Activated CD8-positive, alpha-beta T cell treated with anti-CD3 and anti-CD28 coated beads for 36 hours (primary cell): ENCODE measurements at regions not wholly inside any gene's neighbourhood (a gene's known extent, or its start where the extent isn't known, plus 50 kb on each side); places are given as distances from the start of the nearest gene placed in this dataset.

ENCODE experiments used
- ATAC-seq: fragments of 200-7000 bp; cut with Tn5 transposase; one replicate; pipeline ENCODE4 v1.10.0; 2021; ENCODE audit warnings: mild to moderate bottlenecking, moderate library complexity
- CTCF ChIA-PET: fragments of 350-600 bp; sonication (Branson Sonifier 250); formaldehyde crosslinking; loops from one replicate; lab custom pipeline; 2021; ENCODE audit warnings: antibody characterized with exemption; lab: Charles Lee
- POLR2A ChIA-PET: fragments of 350-600 bp; sonication (Branson Sonifier 250); formaldehyde crosslinking; loops from one replicate; lab custom pipeline; 2021; ENCODE audit warnings: antibody characterized with exemption; lab: Charles Lee
- DNase-seq: peaks from one replicate; pipeline ENCODE4 v3.0.0-alpha.2; 2020
- H3K27ac Mint-ChIP-seq: one replicate; pipeline ENCODE4 v1.8.0; 2021; ENCODE audit warnings: mild to moderate bottlenecking, mixed read lengths
- H3K27me3 Mint-ChIP-seq: one replicate; pipeline ENCODE4 v1.8.0; 2021; ENCODE audit warnings: mixed read lengths
- H3K36me3 Mint-ChIP-seq: one replicate; pipeline ENCODE4 v1.8.0; 2021; ENCODE audit warnings: low read depth, mixed read lengths
- H3K4me1 Mint-ChIP-seq: one replicate; pipeline ENCODE4 v1.8.0; 2021; ENCODE audit warnings: low read depth, mixed read lengths
- H3K4me3 Mint-ChIP-seq: one replicate; pipeline ENCODE4 v1.8.0; 2021; ENCODE audit warnings: mild to moderate bottlenecking, moderate library complexity, mixed read lengths
- H3K9me3 Mint-ChIP-seq: one replicate; pipeline ENCODE4 v1.8.0; 2021; ENCODE audit warnings: mixed read lengths
- intact Hi-C: fragments of 100-400 bp; cut with micrococcal nuclease; formaldehyde crosslinking; loops from one replicate; pipeline ENCODE4 v1.10.0; 2022
- TF ChIP-seq, protein P1 (sequence below): fragments of 200-600 bp; IDR thresholded peaks from one replicate; pipeline ENCODE4 v1.8.0; 2022; ENCODE audit warnings: antibody characterized with exemption, mild to moderate bottlenecking

DNA sequence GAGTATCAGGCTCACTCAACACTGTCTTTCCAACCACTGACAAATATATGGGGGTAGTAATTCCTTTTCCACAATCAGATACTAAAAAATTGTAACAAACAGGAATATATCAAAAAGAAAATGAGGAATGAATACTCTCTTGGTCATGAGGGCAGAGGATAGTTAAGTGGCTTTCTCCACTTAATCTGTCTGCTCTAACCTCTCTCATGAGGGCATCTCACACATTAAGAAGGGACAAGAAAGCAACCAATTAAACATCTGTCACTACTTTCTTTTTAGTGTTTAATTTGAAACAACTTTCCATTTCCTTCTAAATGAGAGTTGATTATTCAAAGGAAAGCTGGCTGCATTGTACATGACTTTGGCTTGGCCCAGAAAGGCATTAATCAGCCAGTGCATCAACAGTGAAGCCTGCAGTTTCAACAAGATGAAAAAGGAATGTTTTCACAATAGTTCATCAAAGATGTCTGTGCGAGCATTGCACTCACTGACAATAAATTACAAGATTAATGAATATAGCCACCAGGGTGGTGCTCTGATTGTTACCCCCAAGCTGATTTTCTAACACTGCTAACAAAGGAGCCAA is 142.0 kb downstream of the SEC23A start:
- no peak for ATAC-seq
- DNase-seq = no peak
- no peaks in the 10 kb centered on the region for H3K4me1 Mint-ChIP-seq
- intact Hi-C loops = no loop called here
- H3K27ac Mint-ChIP-seq = no peak overlapping the region
- H3K4me3 Mint-ChIP-seq = no peak overlapping the region
- ChIA-PET POLR2A (no interaction called here), CTCF (interaction anchor here (0.8 kb wide), 1 partner anchor 12 kb away, joined by 3 read pairs; no protein-coding TSS in a partner anchor)
- H3K9me3 Mint-ChIP-seq = no peaks in the 10 kb centered on the region
- TF ChIP-seq, protein P1, sequence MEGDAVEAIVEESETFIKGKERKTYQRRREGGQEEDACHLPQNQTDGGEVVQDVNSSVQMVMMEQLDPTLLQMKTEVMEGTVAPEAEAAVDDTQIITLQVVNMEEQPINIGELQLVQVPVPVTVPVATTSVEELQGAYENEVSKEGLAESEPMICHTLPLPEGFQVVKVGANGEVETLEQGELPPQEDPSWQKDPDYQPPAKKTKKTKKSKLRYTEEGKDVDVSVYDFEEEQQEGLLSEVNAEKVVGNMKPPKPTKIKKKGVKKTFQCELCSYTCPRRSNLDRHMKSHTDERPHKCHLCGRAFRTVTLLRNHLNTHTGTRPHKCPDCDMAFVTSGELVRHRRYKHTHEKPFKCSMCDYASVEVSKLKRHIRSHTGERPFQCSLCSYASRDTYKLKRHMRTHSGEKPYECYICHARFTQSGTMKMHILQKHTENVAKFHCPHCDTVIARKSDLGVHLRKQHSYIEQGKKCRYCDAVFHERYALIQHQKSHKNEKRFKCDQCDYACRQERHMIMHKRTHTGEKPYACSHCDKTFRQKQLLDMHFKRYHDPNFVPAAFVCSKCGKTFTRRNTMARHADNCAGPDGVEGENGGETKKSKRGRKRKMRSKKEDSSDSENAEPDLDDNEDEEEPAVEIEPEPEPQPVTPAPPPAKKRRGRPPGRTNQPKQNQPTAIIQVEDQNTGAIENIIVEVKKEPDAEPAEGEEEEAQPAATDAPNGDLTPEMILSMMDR = no peak
- no peaks in the 10 kb centered on the region for H3K27me3 Mint-ChIP-seq
- no peaks in the 10 kb centered on the region for H3K36me3 Mint-ChIP-seq

DNA sequence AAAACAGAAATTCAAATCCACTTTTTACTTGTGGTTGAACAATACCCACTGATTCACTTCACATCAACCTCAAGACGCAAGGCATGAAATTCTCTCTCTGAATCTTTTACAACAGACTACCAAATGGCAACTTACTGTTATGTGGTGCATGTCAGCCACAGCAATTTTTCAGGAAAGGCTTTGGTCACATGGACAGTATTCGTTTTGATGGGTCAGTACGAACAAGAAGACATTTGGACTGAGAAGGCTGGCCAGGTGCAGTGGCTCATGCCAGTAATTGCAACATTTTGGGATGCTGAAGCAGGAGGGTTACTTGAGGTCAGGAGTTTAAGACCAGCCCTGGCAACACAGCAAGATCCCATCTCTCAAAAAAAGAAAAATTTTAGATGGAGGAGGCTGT is 144.0 kb downstream of the SEC23A start:
- intact Hi-C loops = no loop called here
- DNase-seq = no peak
- no peak overlapping the region for H3K4me3 Mint-ChIP-seq
- no peaks in the 10 kb centered on the region for H3K36me3 Mint-ChIP-seq
- TF ChIP-seq, protein P1 = no peak
- POLR2A ChIA-PET = no interaction called here
- H3K4me1 Mint-ChIP-seq = no peaks in the 10 kb centered on the region
- H3K9me3 Mint-ChIP-seq = no peaks in the 10 kb centered on the region
- no peak overlapping the region for H3K27ac Mint-ChIP-seq
- peaks cover 5% of the 10 kb centered on the region for H3K27me3 Mint-ChIP-seq
- CTCF ChIA-PET = no interaction called here
- ATAC-seq = no peak

GRCh38 chr14:38958589-38958988 is 144.4 kb downstream of the SEC23A start:
- Mint-ChIP-seq H3K27ac (no peak overlapping the region), H3K4me1 (no peaks in the 10 kb centered on the region), H3K27me3 (peaks cover 5% of the 10 kb centered on the region), H3K36me3 (no peaks in the 10 kb centered on the region), H3K4me3 (no peak overlapping the region), H3K9me3 (no peaks in the 10 kb centered on the region)
- POLR2A ChIA-PET = no interaction called here
- CTCF ChIA-PET = no interaction called here
- ATAC-seq (no peak), DNase-seq (no peak)
- intact Hi-C loops = no loop called here
- TF ChIP-seq, protein P1 = no peak

DNA sequence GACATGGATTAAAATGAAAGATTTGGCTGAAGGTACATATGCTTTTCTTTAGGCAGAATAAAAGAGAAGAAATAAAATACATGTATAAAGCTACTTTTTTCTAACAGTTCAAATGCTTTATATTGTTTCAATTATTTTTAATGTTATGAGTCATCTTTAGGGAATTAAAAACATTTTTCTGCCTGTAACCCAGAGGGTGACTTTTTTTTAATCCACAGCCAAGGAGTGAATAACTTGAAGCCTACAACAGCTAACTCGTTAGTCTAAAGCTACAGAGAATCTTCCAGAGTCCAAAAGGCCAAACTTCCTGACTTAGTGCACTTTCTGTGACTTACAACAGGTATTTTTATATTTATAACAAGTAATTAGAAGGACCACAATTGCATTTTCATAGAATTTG is 151.6 kb downstream of the SEC23A start:
- no peaks in the 10 kb centered on the region for H3K4me1 Mint-ChIP-seq
- DNase-seq (no peak), ATAC-seq (no peak)
- peaks cover 5% of the 10 kb centered on the region for H3K27me3 Mint-ChIP-seq
- no peak overlapping the region for H3K4me3 Mint-ChIP-seq
- TF ChIP-seq, protein P1 = no peak
- intact Hi-C loops = no loop called here
- H3K9me3 Mint-ChIP-seq = no peaks in the 10 kb centered on the region
- CTCF ChIA-PET = no interaction called here
- POLR2A ChIA-PET = no interaction called here
- no peak overlapping the region for H3K27ac Mint-ChIP-seq
- no peaks in the 10 kb centered on the region for H3K36me3 Mint-ChIP-seq

DNA sequence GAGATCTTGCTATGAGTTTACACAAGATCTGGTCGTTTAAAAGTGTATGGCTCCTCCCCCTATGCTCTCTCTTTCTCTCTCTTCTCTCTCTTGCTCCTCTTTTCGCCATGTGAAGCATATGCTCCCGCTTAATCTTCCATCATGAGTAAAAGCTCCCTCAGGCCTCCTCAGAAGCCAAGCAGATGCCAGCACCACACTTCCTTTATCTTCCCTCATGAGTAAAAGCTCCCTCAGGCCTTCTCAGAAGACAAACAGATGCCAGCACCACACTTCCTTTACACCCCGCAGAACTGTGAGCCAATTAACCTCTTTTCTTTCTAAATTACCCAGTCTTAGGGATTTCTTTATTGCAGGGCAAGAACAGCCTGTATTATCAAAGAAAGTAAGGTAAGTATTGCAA is 152.4 kb downstream of the SEC23A start:
- Mint-ChIP-seq H3K4me3 (no peak overlapping the region), H3K9me3 (no peaks in the 10 kb centered on the region), H3K36me3 (no peaks in the 10 kb centered on the region), H3K27ac (no peak overlapping the region), H3K27me3 (peaks cover 5% of the 10 kb centered on the region), H3K4me1 (no peaks in the 10 kb centered on the region)
- DNase-seq = no peak
- POLR2A ChIA-PET = no interaction called here
- TF ChIP-seq, protein P1 = no peak
- CTCF ChIA-PET = no interaction called here
- no peak for ATAC-seq
- intact Hi-C loops = no loop called here
